ENCODE measurements at regions not wholly inside any gene's neighbourhood (a gene's known extent, or its start where the extent isn't known, plus 50 kb on each side); places are given as distances from the start of the nearest gene placed in this dataset.

GRCh38 chr15:79494384-79494909 is 62.3 kb downstream of the MINAR1 start:
- H3K4me2 ChIP-seq, result no peak overlapping the region
- ChIA-PET POLR2A (no interaction called here), CTCF (no interaction called here)
- WGBS (ENCODE audit: low lambda C conversion rate), result 54% methylated on average over 7 of the region's 7 CpGs
- H3K4me1 ChIP-seq (ENCODE audit: control insufficient read depth in 1 of 2, insufficient read depth in 2 of 2, low read depth in 1 of 2, low read length in 1 of 2), result no peaks in the 10 kb centered on the region; a peak in 1 of 4 replicates
- no peak for TF ChIP-seq GATA2 (CRISPR knock-in tag; IDR thresholded peaks at IDR 0.05)
- no peak for TF ChIP-seq RAD21 (IDR thresholded peaks at IDR 0.05; ENCODE audit: low read length)
- TF ChIP-seq POLR2AphosphoS5 (IDR thresholded peaks at IDR 0.05; ENCODE audit: low read depth, low read length), result no peak
- TF ChIP-seq PBX3 (IDR thresholded peaks at IDR 0.05), result no peak
- TF ChIP-seq USF1 (IDR thresholded peaks at IDR 0.05; ENCODE audit: borderline replicate concordance, low read depth), result no peak
- TF ChIP-seq IRF3 (IDR thresholded peaks at IDR 0.05; ENCODE audit: low read depth, low read length), result no peak
- no peak for TF ChIP-seq CTCF (IDR thresholded peaks at IDR 0.05)
- no peak for TF ChIP-seq NRF1 (IDR thresholded peaks at IDR 0.05; ENCODE audit: low read depth, low read length)
- no peak for TF ChIP-seq EP300 (IDR thresholded peaks at IDR 0.05; ENCODE audit: borderline replicate concordance in 1 of 2, low read depth in 1 of 2, low read length in 1 of 2)
- TF ChIP-seq FOSL2 (IDR thresholded peaks at IDR 0.05; ENCODE audit: borderline replicate concordance, low read depth), result no peak
- TF ChIP-seq SMC3 (IDR thresholded peaks at IDR 0.05; ENCODE audit: low read depth, low read length), result no peak
- TF ChIP-seq MEF2A (IDR thresholded peaks at IDR 0.05; ENCODE audit: borderline replicate concordance, low read depth), result no peak
- TF ChIP-seq RXRA (IDR thresholded peaks at IDR 0.05; ENCODE audit: borderline replicate concordance, low read depth), result no peak
- TF ChIP-seq ELF1 (IDR thresholded peaks at IDR 0.05), result no peak
- TF ChIP-seq TCF12 (IDR thresholded peaks at IDR 0.05), result no peak
- no peak for TF ChIP-seq RFX5 (IDR thresholded peaks at IDR 0.05; ENCODE audit: low read length)
- TF ChIP-seq CHD2 (IDR thresholded peaks at IDR 0.05; ENCODE audit: low read length, partially characterized antibody), result no peak
- no peak overlapping the region for H3K4me3 ChIP-seq (ENCODE audit: low read depth in 2 of 2, low read length in 1 of 2)
- H3K27ac ChIP-seq (ENCODE audit: low read depth in 2 of 2, low read length in 1 of 2), result no peak overlapping the region
- H3K9ac ChIP-seq, result no peak overlapping the region
- no peaks in the 10 kb centered on the region for H3K27me3 ChIP-seq (ENCODE audit: insufficient read depth)
- no peaks in the 10 kb centered on the region for H3K9me3 ChIP-seq
- no peaks in the 10 kb centered on the region for H3K36me3 ChIP-seq (replicated peaks in 1 of 2; ENCODE audit: control insufficient read depth in 1 of 2, insufficient read depth in 2 of 2, low read length in 1 of 2)
- no peak for DNase-seq
- no peak overlapping the region for H2AFZ ChIP-seq (ENCODE audit: low read depth)
- H4K20me1 ChIP-seq (ENCODE audit: insufficient read depth), result no peaks in the 10 kb centered on the region
- no peaks in the 10 kb centered on the region for H3F3A ChIP-seq (replicated peaks; ENCODE audit: insufficient read depth)
- no peaks in the 10 kb centered on the region for H3K9me2 ChIP-seq
- H3K79me2 ChIP-seq (ENCODE audit: insufficient read depth), result no peaks in the 10 kb centered on the region
